ENCODE measurements at regions not wholly inside any gene's neighbourhood (a gene's known extent, or its start where the extent isn't known, plus 50 kb on each side); places are given as distances from the start of the nearest gene placed in this dataset.
"Not testable (repeated sequence)": the region's sequence is repeated elsewhere in the genome, so short reads cannot be mapped to it uniquely, and the experiment has no call there.

- ATAC-seq (no peak), DNase-seq (no peak)
- no peak for TF ChIP-seq CTCF (IDR thresholded peaks at IDR 0.05)
- Histone ChIP-seq H3K36me3 (no peaks in the 10 kb centered on the region), H3K27me3 (no peaks in the 10 kb centered on the region), H3K27ac (no peak overlapping the region), H3K9me3 (no peaks in the 10 kb centered on the region), H3K4me1 (no peaks in the 10 kb centered on the region), H3K4me3 (no peak overlapping the region)
- intact Hi-C loops (cut with DNase I): no loop called here
Observed at GRCh38 chrX:47723689-47724088, 64.7 kb upstream of the UXT start.

- Histone ChIP-seq H3K27ac (no peak overlapping the region), H3K9me3 (no peaks in the 10 kb centered on the region), H3K4me3 (no peak overlapping the region), H3K27me3 (no peaks in the 10 kb centered on the region), H3K36me3 (no peaks in the 10 kb centered on the region), H3K4me1 (no peaks in the 10 kb centered on the region)
- ATAC-seq: no peak
- no peak for DNase-seq
- TF ChIP-seq CTCF (IDR thresholded peaks at IDR 0.05): no peak
- intact Hi-C loops (cut with DNase I): no loop called here
Observed at GRCh38 chrX:47723083-47723482, 64.1 kb upstream of the UXT start.

- DNase-seq: no peak
- no peak for ATAC-seq
- TF ChIP-seq CTCF (IDR thresholded peaks at IDR 0.05): no peak
- H3K4me3 ChIP-seq: no peak overlapping the region
- no peaks in the 10 kb centered on the region for H3K27me3 ChIP-seq
- H3K9me3 ChIP-seq: no peaks in the 10 kb centered on the region
- H3K27ac ChIP-seq: no peak overlapping the region
- H3K4me1 ChIP-seq: no peaks in the 10 kb centered on the region
- intact Hi-C loops (cut with DNase I): no loop called here
- no peaks in the 10 kb centered on the region for H3K36me3 ChIP-seq
Observed at GRCh38 chrX:47722260-47722659, 63.3 kb upstream of the UXT start.

GRCh38 chrX:47715078-47715477 is 56.1 kb upstream of the UXT start:
- H3K4me3 ChIP-seq; H3K27ac ChIP-seq; H3K4me1 ChIP-seq; H3K36me3 ChIP-seq; DNase-seq; H3K27me3 ChIP-seq; H3K9me3 ChIP-seq; ATAC-seq; intact Hi-C loops (cut with DNase I): not testable (repeated sequence)

- H3K4me1 ChIP-seq; H3K9me3 ChIP-seq; ATAC-seq; H3K36me3 ChIP-seq; intact Hi-C loops (cut with DNase I); H3K27ac ChIP-seq; DNase-seq; H3K27me3 ChIP-seq; H3K4me3 ChIP-seq: not testable (repeated sequence)
Observed at GRCh38 chrX:47712675-47713074, 53.7 kb upstream of the UXT start.

- Histone ChIP-seq H3K36me3 (no peaks in the 10 kb centered on the region), H3K9me3 (no peaks in the 10 kb centered on the region), H3K4me1 (no peaks in the 10 kb centered on the region), H3K27ac (no peak overlapping the region), H3K27me3 (no peaks in the 10 kb centered on the region), H3K4me3 (no peak overlapping the region)
- ATAC-seq (no peak), DNase-seq (no peak)
- TF ChIP-seq CTCF (IDR thresholded peaks at IDR 0.05): no peak
- intact Hi-C loops (cut with DNase I): no loop called here
Observed at GRCh38 chrX:47710252-47710651, 51.3 kb upstream of the UXT start.

Measured in upper lobe of right lung (tissue), 1 donor.